PC-3 (cell line): ENCODE measurements at regions not wholly inside any gene's neighbourhood (a gene's known extent, or its start where the extent isn't known, plus 50 kb on each side); places are given as distances from the start of the nearest gene placed in this dataset.

Experiments used
- ATAC-seq: fragments of 200-7000 bp; cut with Tn5 transposase; 2 replicates; pipeline ENCODE4 v1.9.1; 2020; ENCODE audit warnings: mild to moderate bottlenecking, moderate library complexity
- BruUV-seq: library from RNA; stranded (reverse); fragments of 400-500 nt; replicated peaks from 2 replicates; lab custom pipeline; 2021; lab: Mats Ljungman, UMichigan
- CTCF ChIA-PET: fragments of 300-600 bp; sonication (Branson Sonifier 250); formaldehyde crosslinking; loops from one replicate; lab custom pipeline; 2022; ENCODE audit warnings: antibody characterized with exemption; lab: Charles Lee
- POLR2A ChIA-PET: fragments of 300-600 bp; sonication (Branson Sonifier 250); formaldehyde crosslinking; loops from one replicate; lab custom pipeline; 2022; ENCODE audit warnings: antibody characterized with exemption; ENCODE audit not compliant: unreplicated experiment; lab: Charles Lee
- DNase-seq: peaks from one replicate; pipeline ENCODE4 v3.0.0-alpha.2; 2015
- H2AFZ ChIP-seq: fragments of 300-600 bp; sonication (generic); 2 replicates; pipeline ENCODE4 v1.6.0; 2016; ENCODE audit warnings: antibody characterized with exemption, low read length
- H3F3A ChIP-seq: fragments of 300-600 bp; sonication (generic); one replicate; pipeline ENCODE4 v1.6.0; 2017; ENCODE audit warnings: antibody characterized with exemption, low read length, control low read depth, mild to moderate bottlenecking; ENCODE audit not compliant: unreplicated experiment
- H3K27ac ChIP-seq: fragments of 300-600 bp; sonication (generic); 2 replicates; pipeline ENCODE4 v1.5.1; 2016; ENCODE audit warnings: mild to moderate bottlenecking, low read length
- H3K27me3 ChIP-seq: fragments of 300-600 bp; sonication (generic); 2 replicates; pipeline ENCODE4 v1.6.1; 2016; ENCODE audit warnings: low read length, mixed read lengths
- H3K36me3 ChIP-seq: fragments of 300-600 bp; sonication (generic); 2 replicates; pipeline ENCODE4 v1.6.1; 2016; ENCODE audit warnings: low read depth, mixed run types, low read length, mixed read lengths
- H3K4me1 ChIP-seq: fragments of 300-600 bp; sonication (generic); 2 replicates; pipeline ENCODE4 v1.5.1; 2016; ENCODE audit warnings: low read length; ENCODE audit not compliant: insufficient read depth
- H3K4me2 ChIP-seq: fragments of 300-600 bp; sonication (generic); 2 replicates; pipeline ENCODE4 v1.6.0; 2016; ENCODE audit warnings: low read length
- H3K4me3 ChIP-seq: fragments of 300-600 bp; sonication (generic); 2 replicates; pipeline ENCODE4 v1.5.1; 2016; ENCODE audit warnings: mild to moderate bottlenecking, low read length, mixed read lengths
- H3K79me2 ChIP-seq: fragments of 300-600 bp; sonication (generic); 2 replicates; pipeline ENCODE4 v1.6.1; 2017; ENCODE audit warnings: low read length, mixed read lengths
- H3K9ac ChIP-seq: fragments of 300-600 bp; sonication (generic); 2 replicates; pipeline ENCODE4 v1.6.0; 2016; ENCODE audit warnings: mild to moderate bottlenecking, low read length
- H3K9me2 ChIP-seq: fragments of 300-600 bp; sonication (generic); replicated peaks from 2 replicates; pipeline ENCODE4 v1.6.1; 2016; ENCODE audit warnings: mixed run types, low read length, mixed read lengths
- H3K9me3 ChIP-seq: fragments of 300-600 bp; sonication (generic); 2 replicates; pipeline ENCODE4 v1.6.1; 2016; ENCODE audit warnings: low read length, mixed read lengths
- H4K20me1 ChIP-seq: fragments of 300-600 bp; sonication (generic); 2 replicates; pipeline ENCODE4 v1.6.1; 2016; ENCODE audit warnings: low read length, mixed read lengths
- CTCF ChIP-seq: fragments of 300-600 bp; sonication (generic); conservative IDR thresholded peaks from 2 replicates; pipeline ENCODE4 v1.5.1; 2017; ENCODE audit warnings: antibody characterized with exemption, low read depth, mild to moderate bottlenecking, low read length
- EZH2 ChIP-seq: fragments of 300-600 bp; sonication (generic); IDR thresholded peaks from one replicate; pipeline ENCODE4 v1.6.1; 2017; ENCODE audit warnings: antibody characterized with exemption, mild to moderate bottlenecking, low read length; ENCODE audit not compliant: unreplicated experiment
- EZH2phosphoT487 ChIP-seq: fragments of 300-600 bp; sonication (generic); IDR thresholded peaks from 2 replicates; pipeline ENCODE4 v1.6.1; 2018; ENCODE audit warnings: mild to moderate bottlenecking, antibody characterized with exemption, low read length, borderline replicate concordance
- intact Hi-C: fragments of 100-400 bp; cut with micrococcal nuclease; formaldehyde crosslinking; loops from 2 replicates; pipeline ENCODE4 v1.9.0; 2023

DNA sequence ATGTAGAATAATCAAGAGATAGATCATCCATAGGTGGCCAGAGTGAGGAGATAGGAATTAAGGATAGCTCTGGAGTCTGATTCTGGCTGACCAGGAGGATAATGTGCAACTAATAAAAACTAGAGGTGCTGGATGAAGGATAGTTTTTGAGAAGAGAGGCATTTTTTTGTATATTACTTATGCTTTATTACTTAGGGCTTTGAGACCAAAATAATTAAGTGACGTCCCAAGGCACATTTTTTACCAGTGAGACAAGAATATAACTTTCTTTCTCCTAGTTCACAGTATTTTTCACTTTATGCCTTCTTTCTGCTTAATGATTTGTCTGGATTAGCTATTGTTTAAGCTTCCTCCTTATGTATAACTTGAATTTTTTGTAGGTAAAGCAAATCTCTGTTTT, 756.6 kb downstream of the TSN start:
- Histone ChIP-seq H3K36me3 (no peaks in the 10 kb centered on the region), H3K4me3 (no peak overlapping the region), H4K20me1 (no peaks in the 10 kb centered on the region), H3K27me3 (no peaks in the 10 kb centered on the region), H3K4me1 (peaks cover 4% of the 10 kb centered on the region), H3F3A (no peaks in the 10 kb centered on the region), H3K9me2 (no peaks in the 10 kb centered on the region), H3K4me2 (no peak overlapping the region), H3K9me3 (no peaks in the 10 kb centered on the region), H2AFZ (no peak overlapping the region), H3K79me2 (no peaks in the 10 kb centered on the region), H3K27ac (no peak overlapping the region), H3K9ac (no peak overlapping the region)
- BruUV-seq, result no TSS peak
- POLR2A ChIA-PET, result no interaction called here
- intact Hi-C loops, result no loop called here
- CTCF ChIA-PET, result no interaction called here
- DNase-seq, result no peak
- TF ChIP-seq EZH2phosphoT487 (no peak), EZH2 (no peak), CTCF (no peak)
- no peak for ATAC-seq

DNA sequence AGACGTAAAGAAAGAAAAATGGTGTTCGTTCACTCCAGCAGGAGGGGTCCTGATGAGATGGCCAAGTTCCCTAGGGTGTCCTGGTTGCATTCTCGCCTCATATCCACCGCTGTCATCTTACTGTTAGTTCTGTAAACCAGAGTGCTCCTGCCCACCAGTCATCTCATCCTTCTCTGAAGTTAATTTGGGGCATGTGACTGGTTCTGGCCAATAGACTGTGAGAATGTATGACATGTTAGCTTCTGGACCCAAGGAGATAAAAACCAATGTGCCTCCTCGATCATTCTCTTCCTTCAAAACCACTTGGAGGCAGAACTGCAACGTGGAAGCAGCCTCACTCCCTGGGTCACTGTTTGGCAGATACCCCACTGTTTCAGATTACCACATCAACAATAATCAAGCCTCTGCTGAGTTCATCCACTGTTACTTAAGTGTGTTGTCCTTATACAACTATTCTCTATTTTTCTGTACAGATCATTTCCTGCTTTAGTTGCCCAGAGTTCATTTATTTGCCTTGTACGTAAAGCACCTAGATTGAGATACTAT, 759.1 kb downstream of the TSN start:
- no peak overlapping the region for H3K9ac ChIP-seq
- ChIA-PET CTCF (no interaction called here), POLR2A (no interaction called here)
- H3K27me3 ChIP-seq, result no peaks in the 10 kb centered on the region
- no peaks in the 10 kb centered on the region for H3F3A ChIP-seq
- no peaks in the 10 kb centered on the region for H3K79me2 ChIP-seq
- H3K4me2 ChIP-seq, result no peak overlapping the region
- H3K4me1 ChIP-seq, result peaks cover 4% of the 10 kb centered on the region
- DNase-seq (peak; percentile 59), ATAC-seq (peak; percentile 85)
- no peaks in the 10 kb centered on the region for H4K20me1 ChIP-seq
- H3K9me2 ChIP-seq, result no peaks in the 10 kb centered on the region
- H2AFZ ChIP-seq, result 0 out of 2 replicates have a peak overlapping the region, but pooled peaks have one; percentile 27
- intact Hi-C loops, result loop anchor here (1.0 kb wide), 1 partner anchor 234 kb away; no protein-coding TSS in a partner anchor
- H3K4me3 ChIP-seq, result no peak overlapping the region
- no peak overlapping the region for H3K27ac ChIP-seq
- BruUV-seq, result no TSS peak
- H3K9me3 ChIP-seq, result no peaks in the 10 kb centered on the region
- TF ChIP-seq CTCF (peak; percentile 40; the same call in 1 of the 2 replicates), EZH2phosphoT487 (no peak)
- H3K36me3 ChIP-seq, result no peaks in the 10 kb centered on the region

- Histone ChIP-seq H3K4me1 (peaks cover 4% of the 10 kb centered on the region), H2AFZ (no peak overlapping the region), H3K79me2 (no peaks in the 10 kb centered on the region), H3K9ac (no peak overlapping the region), H3K9me2 (no peaks in the 10 kb centered on the region), H3K4me3 (no peak overlapping the region), H3K27me3 (no peaks in the 10 kb centered on the region), H3F3A (no peaks in the 10 kb centered on the region), H4K20me1 (no peaks in the 10 kb centered on the region), H3K27ac (no peak overlapping the region), H3K36me3 (no peaks in the 10 kb centered on the region), H3K9me3 (no peaks in the 10 kb centered on the region), H3K4me2 (no peak overlapping the region)
- ATAC-seq, result no peak
- TF ChIP-seq EZH2phosphoT487 (no peak), EZH2 (no peak), CTCF (no peak)
- ChIA-PET POLR2A (no interaction called here), CTCF (no interaction called here)
- intact Hi-C loops, result no loop called here
- no TSS peak for BruUV-seq
- DNase-seq, result no peak
Measured at GRCh38 chr2:122515731-122516290, 760.4 kb downstream of the TSN start.
